GM21515 (cell line): ENCODE measurements at regions not wholly inside any gene's neighbourhood (a gene's known extent, or its start where the extent isn't known, plus 50 kb on each side); places are given as distances from the start of the nearest gene placed in this dataset.
"Not testable (repeated sequence)": the region's sequence is repeated elsewhere in the genome, so short reads cannot be mapped to it uniquely, and the experiment has no call there.

Experiments used
- ATAC-seq: cut with Tn5 transposase; IDR thresholded peaks from one replicate; pipeline ENCODE4 v1.9.1; 2021; ENCODE audit not compliant: unreplicated experiment

- ATAC-seq, result no peak
Observed at GRCh38 chr7:69225259-69225943, 372.9 kb upstream of the AUTS2 start.

DNA sequence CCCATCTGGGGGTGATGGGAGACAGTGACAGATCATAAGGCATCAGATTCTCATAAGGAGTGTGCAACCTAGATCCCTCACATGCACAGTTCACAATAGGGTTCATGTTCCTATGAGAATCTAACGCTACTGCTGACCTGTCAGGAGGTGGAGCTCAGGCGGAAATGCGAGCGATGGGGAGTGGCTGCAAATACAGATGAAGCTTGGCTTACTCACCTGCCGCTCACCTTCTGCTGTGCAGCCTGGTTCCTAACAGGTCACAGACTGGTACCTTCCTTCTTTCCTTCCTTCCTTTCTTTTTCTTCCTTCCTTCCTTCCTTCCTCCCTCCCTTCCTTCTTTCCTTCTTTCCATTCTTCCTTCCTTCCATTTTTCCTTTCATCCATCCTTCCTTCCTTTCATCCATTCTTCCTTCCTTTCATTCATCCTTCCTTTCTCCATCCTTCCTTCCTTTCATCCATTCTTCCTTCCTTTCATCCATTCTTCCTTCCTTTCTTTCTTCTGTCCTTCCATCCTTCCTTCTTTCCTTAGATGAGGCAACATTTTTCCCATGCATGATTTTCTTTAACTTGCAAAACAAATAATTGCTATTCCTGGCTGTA lies 370.0 kb upstream of the AUTS2 start:
- ATAC-seq, result no peak

DNA sequence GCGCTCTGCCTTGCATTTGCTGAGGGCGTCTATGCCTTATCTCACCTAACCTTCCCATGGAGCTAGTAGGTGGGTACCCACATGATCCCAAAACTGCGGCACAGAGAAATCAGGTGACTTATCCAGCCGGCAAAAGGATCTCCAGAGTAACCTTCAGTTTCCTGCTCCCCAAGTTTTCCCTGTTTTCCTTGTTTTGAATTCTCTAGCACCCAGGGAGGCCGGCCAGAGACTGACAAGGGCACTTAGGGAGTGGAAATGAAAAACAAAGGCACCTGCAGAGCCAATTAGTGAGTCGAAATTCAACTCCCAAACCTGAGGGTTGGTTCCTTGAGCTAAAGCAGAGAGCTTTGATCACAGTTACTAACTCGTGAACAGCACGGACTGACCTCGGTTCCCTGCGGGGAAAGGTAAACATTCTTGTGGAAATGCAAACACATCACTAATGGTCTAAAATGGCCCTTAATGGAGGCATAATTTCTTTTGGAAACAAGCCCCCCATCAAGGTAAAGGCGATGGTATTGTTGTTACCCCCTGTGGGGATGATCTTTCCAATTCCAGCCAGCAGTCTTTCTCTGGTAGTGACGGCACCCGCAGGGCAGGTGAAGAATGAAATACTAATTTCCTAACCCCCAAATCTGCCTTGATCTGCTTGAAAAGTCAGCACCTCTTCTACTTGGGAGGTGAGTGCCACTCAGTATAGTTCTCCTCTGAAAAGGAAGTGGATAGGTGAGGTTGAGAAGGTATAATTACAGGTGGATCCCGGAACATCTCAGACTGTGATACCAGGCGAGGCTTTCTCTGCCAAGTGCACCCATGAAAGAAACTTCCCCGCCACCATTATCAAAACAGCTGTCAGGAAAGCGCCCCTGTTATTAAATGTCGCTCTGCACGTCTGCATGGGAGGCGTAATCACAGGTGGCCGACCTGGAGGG lies 365.6 kb upstream of the AUTS2 start:
- ATAC-seq, result no peak

DNA sequence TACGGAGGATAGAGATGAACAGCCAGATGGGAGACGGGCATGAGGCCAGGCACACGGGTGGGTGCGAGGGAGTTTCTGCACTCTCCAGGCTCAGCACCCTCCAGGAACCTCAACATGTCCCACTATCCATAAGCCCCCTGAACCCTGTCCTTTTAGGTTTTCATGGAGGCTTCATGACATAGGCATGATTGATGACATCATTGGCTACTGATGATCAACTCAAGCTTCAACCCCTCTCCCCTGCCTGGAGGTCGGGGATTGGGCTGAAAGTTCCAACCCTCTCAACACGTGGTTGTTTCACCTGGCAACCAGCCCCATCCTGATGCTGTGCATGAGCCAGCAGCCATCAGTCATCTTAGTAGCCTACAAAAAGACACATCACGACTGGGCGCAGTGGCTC lies 360.7 kb upstream of the AUTS2 start:
- no peak for ATAC-seq

DNA sequence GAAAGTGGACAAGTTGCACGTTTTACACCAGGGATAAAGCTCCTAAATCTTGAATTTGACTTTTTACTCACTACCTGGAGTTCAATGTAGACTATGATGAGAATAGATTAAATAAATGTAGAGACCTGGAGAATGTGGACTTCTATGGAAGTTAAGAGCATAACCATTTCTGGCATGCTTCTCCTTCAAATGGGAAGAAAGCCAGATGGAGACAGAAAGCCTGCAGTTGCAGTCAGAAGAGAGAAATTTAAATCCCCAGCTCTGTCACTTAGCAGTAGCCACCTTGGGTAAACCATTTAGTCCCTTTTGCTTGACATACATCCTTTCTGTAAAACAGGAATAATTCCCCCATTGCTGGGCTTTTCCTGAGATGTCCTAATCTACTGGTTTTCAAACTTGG lies 355.3 kb upstream of the AUTS2 start:
- no peak for ATAC-seq

- ATAC-seq, result no peak
Observed at GRCh38 chr7:69244701-69245100, 353.6 kb upstream of the AUTS2 start.

DNA sequence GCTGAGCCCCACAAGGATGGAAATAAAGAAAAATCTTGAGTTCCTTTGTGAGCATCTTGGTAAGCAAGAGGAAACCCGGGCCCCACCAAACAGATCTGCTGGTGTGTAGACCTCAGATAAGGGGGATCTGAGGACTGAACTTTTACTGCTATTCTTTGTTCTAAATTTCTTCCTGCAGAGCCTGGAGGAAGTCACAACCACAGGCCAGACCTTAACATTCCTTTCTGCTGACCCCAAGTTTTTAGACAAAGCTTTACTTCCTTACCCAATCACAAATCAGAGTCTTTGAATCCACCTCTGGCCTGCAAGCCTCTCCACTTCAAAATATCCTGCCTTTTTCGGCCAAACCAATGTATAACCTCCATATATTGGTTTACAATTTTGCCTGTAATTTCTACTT lies 352.6 kb upstream of the AUTS2 start:
- ATAC-seq, result no peak

DNA sequence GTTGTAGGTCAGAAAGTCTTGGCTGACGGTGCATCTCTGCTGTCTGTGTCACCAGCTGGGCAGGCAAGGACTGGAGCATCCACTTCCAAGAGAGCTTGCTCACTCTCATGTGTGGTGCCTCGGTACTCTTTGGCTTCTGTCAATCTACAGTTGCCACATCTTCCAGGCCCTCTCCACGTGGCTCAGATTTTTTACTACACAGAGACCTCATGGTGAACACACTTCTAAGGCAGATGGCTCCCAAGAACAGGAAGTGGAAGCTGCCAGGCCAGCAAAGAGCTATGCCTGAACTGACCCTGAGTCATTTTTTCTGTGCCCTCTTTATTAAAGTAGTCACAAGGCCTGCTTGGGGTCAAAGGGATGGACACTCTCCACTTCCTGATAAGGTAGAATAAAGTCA lies 351.5 kb upstream of the AUTS2 start:
- ATAC-seq, result no peak

DNA sequence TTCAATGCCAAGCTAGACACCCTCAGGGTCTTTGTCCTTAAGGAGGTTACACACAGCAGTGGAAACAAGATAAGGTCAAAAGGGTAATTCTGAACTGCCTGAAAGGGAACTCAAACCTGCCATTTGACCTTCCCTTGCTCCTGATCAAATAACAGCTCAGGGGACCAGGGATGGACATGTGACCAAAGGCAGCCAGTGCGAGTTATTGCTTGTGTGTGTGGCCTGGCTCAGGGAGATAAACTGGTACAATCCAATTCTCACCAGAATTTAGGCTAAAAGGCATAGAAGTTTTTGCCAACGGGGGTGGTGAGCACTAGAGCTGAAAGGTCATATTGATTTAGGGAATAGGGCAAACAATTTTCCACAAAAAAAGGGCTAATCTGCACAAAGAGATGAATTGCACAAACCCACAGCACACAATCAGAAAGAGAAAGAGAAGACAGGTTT lies 349.9 kb upstream of the AUTS2 start:
- not testable (repeated sequence) for ATAC-seq

GRCh38 chr7:69250958-69251357 lies 347.3 kb upstream of the AUTS2 start:
- no peak for ATAC-seq

GRCh38 chr7:69254643-69255042 lies 343.6 kb upstream of the AUTS2 start:
- no peak for ATAC-seq

DNA sequence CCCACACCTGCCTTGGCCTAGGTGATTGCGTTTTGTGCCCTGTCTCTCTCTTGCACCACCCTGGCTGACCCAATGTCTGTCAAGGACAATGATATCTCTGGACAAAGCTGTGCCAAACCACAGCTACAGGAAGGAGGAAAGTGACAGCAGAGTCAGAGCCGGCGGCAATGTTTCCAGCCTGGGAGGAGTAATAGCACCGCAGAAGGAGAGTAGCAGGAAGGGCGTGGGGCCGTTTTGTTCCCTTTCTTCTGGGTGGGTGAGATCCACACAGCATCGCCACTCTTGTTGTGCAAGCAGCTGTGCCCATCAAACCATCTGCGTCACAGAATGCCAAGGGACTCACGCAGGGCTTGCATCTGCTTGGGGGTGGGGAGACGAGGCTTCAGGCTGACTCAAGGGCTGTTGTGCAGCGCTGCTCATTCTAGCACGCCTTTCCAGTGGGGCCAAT lies 341.6 kb upstream of the AUTS2 start:
- no peak for ATAC-seq

GRCh38 chr7:69257592-69257991 lies 340.7 kb upstream of the AUTS2 start:
- ATAC-seq, result no peak

DNA sequence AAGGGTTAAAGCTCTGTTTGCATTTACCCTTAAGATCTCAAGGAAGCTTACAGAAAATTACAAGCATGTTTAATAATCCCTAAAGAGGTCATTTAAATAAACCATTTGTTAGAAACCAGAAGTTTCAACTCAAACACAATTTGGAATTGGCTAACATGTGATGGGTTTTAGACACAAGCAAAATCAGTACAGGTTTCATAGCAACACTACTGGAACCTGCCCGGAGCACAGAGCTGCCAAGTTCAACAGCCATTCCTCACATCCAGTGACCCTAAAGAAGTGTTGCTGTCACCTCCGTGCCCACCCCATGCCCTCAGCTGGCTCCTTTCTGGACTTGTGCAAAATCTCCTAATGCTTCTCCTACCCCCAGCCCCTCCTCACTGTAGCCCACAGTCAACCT lies 338.8 kb upstream of the AUTS2 start:
- no peak for ATAC-seq

GRCh38 chr7:69260023-69260422 lies 338.3 kb upstream of the AUTS2 start:
- ATAC-seq, result no peak

GRCh38 chr7:69263550-69263949 lies 334.7 kb upstream of the AUTS2 start:
- ATAC-seq, result no peak

GRCh38 chr7:69269806-69270205 lies 328.5 kb upstream of the AUTS2 start:
- ATAC-seq, result no peak

- no peak for ATAC-seq
Observed at GRCh38 chr7:69272101-69272500, 326.2 kb upstream of the AUTS2 start.

DNA sequence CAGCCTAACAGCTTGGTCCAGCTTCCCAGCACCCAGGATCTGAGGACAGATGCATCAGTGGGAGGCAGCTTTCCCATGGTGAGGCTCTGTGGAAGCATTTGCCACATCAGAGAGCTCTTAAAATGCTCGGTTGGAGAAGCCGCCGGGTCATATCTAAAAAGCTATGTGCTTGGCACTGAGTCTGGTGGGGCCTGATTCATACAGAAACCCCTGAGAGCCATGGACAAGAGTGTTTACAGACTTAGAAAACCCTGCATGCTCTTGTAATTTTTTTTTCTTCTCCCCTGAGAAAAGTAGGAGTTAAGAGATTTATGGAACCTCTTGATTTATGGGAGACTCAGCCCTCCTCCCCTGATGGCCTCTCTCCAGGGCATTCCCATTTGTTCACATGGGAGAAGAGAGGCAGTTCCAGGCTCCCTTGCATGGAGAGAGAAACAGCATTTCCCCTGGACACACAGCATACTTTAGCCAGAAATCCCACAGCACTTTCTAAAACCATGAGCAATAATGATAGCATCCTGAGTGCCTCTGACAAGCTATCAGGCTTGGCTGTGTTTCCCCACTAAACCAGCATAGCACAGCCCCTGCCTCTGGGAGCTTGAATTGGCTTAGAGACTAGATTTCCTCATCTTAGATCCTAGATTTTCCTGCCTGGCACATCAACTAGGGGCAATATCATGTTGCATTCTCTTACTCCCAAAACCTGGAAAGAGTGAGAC lies 322.1 kb upstream of the AUTS2 start:
- no peak for ATAC-seq

DNA sequence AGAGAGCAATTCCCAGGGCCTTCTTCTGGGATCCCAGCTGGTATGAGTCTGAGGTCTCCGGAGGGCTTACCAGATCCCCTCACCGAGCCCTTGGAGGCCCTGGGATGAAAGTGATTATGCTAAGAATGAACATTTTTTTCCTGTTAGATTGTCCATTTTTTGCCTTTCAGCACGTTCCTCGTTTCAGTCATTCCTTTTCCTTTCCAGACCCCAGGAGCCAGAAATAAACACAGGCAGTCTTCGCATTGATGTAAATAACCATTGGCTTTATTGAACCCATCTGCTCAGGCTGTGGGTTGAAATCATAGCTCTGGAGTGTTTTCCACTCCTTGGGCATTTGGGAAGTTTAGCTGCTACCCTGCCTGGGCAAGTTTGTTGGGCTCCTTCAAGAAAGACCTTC lies 320.9 kb upstream of the AUTS2 start:
- no peak for ATAC-seq

GRCh38 chr7:69282946-69283345 lies 315.3 kb upstream of the AUTS2 start:
- ATAC-seq, result no peak
